ENCODE measurements at regions not wholly inside any gene's neighbourhood (a gene's known extent, or its start where the extent isn't known, plus 50 kb on each side); places are given as distances from the start of the nearest gene placed in this dataset.

- no peak for DNase-seq (ENCODE audit: low spot score)
These were observed 203.7 kb upstream of the TLE3 start for GRCh38 chr15:70301396-70301795.

- DNase-seq (ENCODE audit: low spot score): no peak
These were observed 202.5 kb upstream of the TLE3 start for GRCh38 chr15:70299931-70300869.

GRCh38 chr15:70297465-70298058 is 199.8 kb upstream of the TLE3 start:
- DNase-seq (ENCODE audit: low spot score): no peak

- DNase-seq (ENCODE audit: low spot score): no peak
These were observed 197.1 kb upstream of the TLE3 start for GRCh38 chr15:70294731-70295305.

- no peak for DNase-seq (ENCODE audit: low spot score)
These were observed 196.1 kb upstream of the TLE3 start for GRCh38 chr15:70293591-70294470.

GRCh38 chr15:70293138-70293537 is 195.4 kb upstream of the TLE3 start:
- DNase-seq (ENCODE audit: low spot score): no peak

- no peak for DNase-seq (ENCODE audit: low spot score)
These were observed 194.5 kb upstream of the TLE3 start for GRCh38 chr15:70292076-70292760.

GRCh38 chr15:70291305-70292075 is 193.8 kb upstream of the TLE3 start:
- DNase-seq (ENCODE audit: low spot score): no peak

- DNase-seq (ENCODE audit: low spot score): no peak
These were observed 193.0 kb upstream of the TLE3 start for GRCh38 chr15:70290708-70291107.

GRCh38 chr15:70289191-70289955 is 191.7 kb upstream of the TLE3 start:
- no peak for DNase-seq (ENCODE audit: low spot score)

GRCh38 chr15:70286113-70286806 is 188.5 kb upstream of the TLE3 start:
- DNase-seq (ENCODE audit: low spot score): no peak

GRCh38 chr15:70284438-70285214 is 186.9 kb upstream of the TLE3 start:
- no peak for DNase-seq (ENCODE audit: low spot score)

GRCh38 chr15:70283511-70283910 is 185.8 kb upstream of the TLE3 start:
- DNase-seq (ENCODE audit: low spot score): no peak

GRCh38 chr15:70281811-70282307 is 184.1 kb upstream of the TLE3 start:
- no peak for DNase-seq (ENCODE audit: low spot score)

GRCh38 chr15:70281261-70281810 is 183.6 kb upstream of the TLE3 start:
- no peak for DNase-seq (ENCODE audit: low spot score)

- no peak for DNase-seq (ENCODE audit: low spot score)
These were observed 183.1 kb upstream of the TLE3 start for GRCh38 chr15:70280781-70281180.

GRCh38 chr15:70279096-70279495 is 181.4 kb upstream of the TLE3 start:
- no peak for DNase-seq (ENCODE audit: low spot score)

GRCh38 chr15:70278644-70279043 is 180.9 kb upstream of the TLE3 start:
- DNase-seq (ENCODE audit: low spot score): no peak

All from hepatic stellate cell (primary cell).